Smooth muscle cell (in vitro differentiated cells): ENCODE measurements at regions not wholly inside any gene's neighbourhood (a gene's known extent, or its start where the extent isn't known, plus 50 kb on each side); places are given as distances from the start of the nearest gene placed in this dataset.
"Not testable (repeated sequence)": the region's sequence is repeated elsewhere in the genome, so short reads cannot be mapped to it uniquely, and the experiment has no call there.

ENCODE experiments used
- DNase-seq: peaks from one replicate; lab custom pipeline; 2025; ENCODE audit not compliant: unreplicated experiment; lab: John Stamatoyannopoulos, UW
- H2AFZ ChIP-seq: fragments of 200-600 bp; sonication (generic); 2 replicates; pipeline ENCODE4 v1.6.0; 2016; ENCODE audit warnings: antibody characterized with exemption, low read depth, mild to moderate bottlenecking
- H3F3A ChIP-seq: fragments of 200-600 bp; sonication (generic); 2 replicates; pipeline ENCODE4 v1.6.0; 2017; ENCODE audit warnings: antibody characterized with exemption, low read depth
- H3K27ac ChIP-seq: fragments of 200-600 bp; sonication (generic); 2 replicates; pipeline ENCODE4 v1.5.1; 2016; ENCODE audit warnings: low read depth, mild to moderate bottlenecking
- H3K27me3 ChIP-seq: fragments of 200-600 bp; sonication (generic); 2 replicates; pipeline ENCODE4 v1.6.1; 2016; ENCODE audit warnings: low read depth, mild to moderate bottlenecking
- H3K36me3 ChIP-seq: fragments of 200-600 bp; sonication (generic); 2 replicates; pipeline ENCODE4 v1.5.1; 2016; ENCODE audit warnings: low read depth
- H3K4me1 ChIP-seq: fragments of 200-600 bp; sonication (generic); 2 replicates; pipeline ENCODE4 v1.5.1; 2016; ENCODE audit warnings: low read depth
- H3K4me2 ChIP-seq: fragments of 200-600 bp; sonication (generic); 2 replicates; pipeline ENCODE4 v1.6.0; 2016; ENCODE audit warnings: mild to moderate bottlenecking
- H3K4me3 ChIP-seq: fragments of 200-600 bp; sonication (generic); 2 replicates; pipeline ENCODE4 v1.5.1; 2016; ENCODE audit warnings: mild to moderate bottlenecking
- H3K79me2 ChIP-seq: fragments of 200-600 bp; sonication (generic); 2 replicates; pipeline ENCODE4 v1.6.0; 2016; ENCODE audit warnings: low read depth, mild to moderate bottlenecking
- H3K9ac ChIP-seq: fragments of 200-600 bp; sonication (generic); 2 replicates; pipeline ENCODE4 v1.6.0; 2016; ENCODE audit warnings: low read depth
- H3K9me3 ChIP-seq: fragments of 200-600 bp; sonication (generic); replicated peaks from 2 replicates; pipeline ENCODE4 v1.5.1; 2016; ENCODE audit warnings: low read depth
- H4K20me1 ChIP-seq: fragments of 200-600 bp; sonication (generic); 2 replicates; pipeline ENCODE4 v1.6.0; 2016; ENCODE audit warnings: low read depth
- CTCF ChIP-seq: fragments of 200-600 bp; sonication (generic); IDR thresholded peaks from 2 replicates; pipeline ENCODE4 v1.5.1; 2017; ENCODE audit warnings: borderline replicate concordance, mild to moderate bottlenecking, antibody characterized with exemption; ENCODE audit not compliant: insufficient read depth, poor library complexity, severe bottlenecking
- WGBS: methylation state at CpG from one replicate; pipeline ENCODE4 v1.1.7; 2016; ENCODE audit warnings: low lambda C conversion rate; 5-methylcytosine and 5-hydroxymethylcytosine counted together

GRCh38 chrX:76509775-76510174 lies 82.3 kb downstream of the MAGEE1 start:
- Histone ChIP-seq H3F3A (no peaks in the 10 kb centered on the region), H3K4me3 (no peak overlapping the region), H3K9ac (no peak overlapping the region), H3K9me3 (no peaks in the 10 kb centered on the region), H3K79me2 (no peaks in the 10 kb centered on the region), H2AFZ (no peak overlapping the region), H3K4me2 (no peak overlapping the region), H3K27ac (no peak overlapping the region), H3K4me1 (no peaks in the 10 kb centered on the region), H3K36me3 (no peaks in the 10 kb centered on the region), H3K27me3 (no peaks in the 10 kb centered on the region), H4K20me1 (no peaks in the 10 kb centered on the region)
- no peak for TF ChIP-seq CTCF
- no peak for DNase-seq

DNA sequence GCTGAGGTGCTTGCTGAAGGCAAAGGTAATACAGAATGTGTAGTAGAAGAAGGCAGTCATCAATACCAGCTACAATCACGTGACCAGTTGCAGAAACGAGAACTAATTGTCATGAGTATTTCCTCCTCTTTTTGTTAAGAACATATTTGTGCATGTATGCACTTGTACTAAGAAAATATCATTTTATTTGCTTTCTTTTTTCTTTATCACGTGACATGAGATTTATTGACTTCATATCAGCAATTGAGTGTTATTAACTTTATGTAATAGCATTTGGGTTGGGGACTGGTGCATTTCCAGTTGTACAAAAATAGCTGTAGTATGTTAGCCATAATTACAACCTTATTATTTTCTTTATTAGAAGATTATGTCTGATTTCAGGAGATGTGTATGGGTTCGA lies 90.0 kb downstream of the MAGEE1 start:
- no peaks in the 10 kb centered on the region for H4K20me1 ChIP-seq
- no peaks in the 10 kb centered on the region for H3K4me1 ChIP-seq
- H3K9ac ChIP-seq: no peak overlapping the region
- no peak overlapping the region for H3K4me2 ChIP-seq
- no peaks in the 10 kb centered on the region for H3F3A ChIP-seq
- H3K4me3 ChIP-seq: no peak overlapping the region
- no peaks in the 10 kb centered on the region for H3K36me3 ChIP-seq
- H2AFZ ChIP-seq: no peak overlapping the region
- no peaks in the 10 kb centered on the region for H3K79me2 ChIP-seq
- WGBS: 56% methylated on average over 4 of the region's 4 CpGs
- no peak overlapping the region for H3K27ac ChIP-seq
- H3K9me3 ChIP-seq: no peaks in the 10 kb centered on the region
- TF ChIP-seq CTCF: no peak
- DNase-seq: no peak
- H3K27me3 ChIP-seq: no peaks in the 10 kb centered on the region

- DNase-seq: no peak
- H3F3A ChIP-seq: no peaks in the 10 kb centered on the region
- H3K9ac ChIP-seq: no peak overlapping the region
- no peaks in the 10 kb centered on the region for H3K36me3 ChIP-seq
- H4K20me1 ChIP-seq: no peaks in the 10 kb centered on the region
- 89% methylated on average over 23 of the region's 23 CpGs for whole genome bisulfite sequencing
- no peaks in the 10 kb centered on the region for H3K9me3 ChIP-seq
- no peaks in the 10 kb centered on the region for H3K4me1 ChIP-seq
- H3K27me3 ChIP-seq: no peaks in the 10 kb centered on the region
- H3K4me2 ChIP-seq: no peak overlapping the region
- no peak overlapping the region for H3K27ac ChIP-seq
- H3K4me3 ChIP-seq: no peak overlapping the region
- no peaks in the 10 kb centered on the region for H3K79me2 ChIP-seq
- no peak overlapping the region for H2AFZ ChIP-seq
- TF ChIP-seq CTCF: no peak
Measured at GRCh38 chrX:76520273-76521054, 93.0 kb downstream of the MAGEE1 start.

DNA sequence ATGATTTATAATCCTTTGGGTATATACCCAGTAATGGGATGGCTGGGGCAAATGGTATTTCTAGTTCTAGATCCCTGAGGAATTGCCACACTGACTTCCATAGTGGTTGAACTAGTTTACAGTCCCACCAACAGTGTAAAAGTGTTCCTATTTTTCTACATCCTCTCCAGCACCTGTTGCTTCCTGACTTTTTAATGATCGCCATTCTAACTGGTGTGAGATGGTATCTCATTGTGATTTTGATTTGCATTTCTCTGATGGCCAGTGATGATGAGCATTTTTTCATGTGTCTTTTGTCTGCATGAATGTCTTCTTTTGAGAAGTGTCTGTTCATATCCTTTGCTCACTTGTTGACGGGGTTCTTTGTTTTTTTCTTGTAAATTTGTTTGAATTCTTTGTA lies 108.2 kb downstream of the MAGEE1 start:
- not testable (repeated sequence) for H4K20me1 ChIP-seq, H2AFZ ChIP-seq, H3K27me3 ChIP-seq, H3K4me2 ChIP-seq, H3K4me3 ChIP-seq, H3F3A ChIP-seq, H3K9me3 ChIP-seq, H3K4me1 ChIP-seq, H3K9ac ChIP-seq, H3K27ac ChIP-seq, DNase-seq, H3K79me2 ChIP-seq, H3K36me3 ChIP-seq
- 84% methylated on average over 2 of the region's 2 CpGs for whole genome bisulfite sequencing
